H1 (cell line): ENCODE measurements at regions not wholly inside any gene's neighbourhood (a gene's known extent, or its start where the extent isn't known, plus 50 kb on each side); places are given as distances from the start of the nearest gene placed in this dataset.

Experiments used
- CTCF ChIA-PET: fragments of 300-600 bp; sonication (Branson Sonifier 250); formaldehyde crosslinking; loops from one replicate; lab custom pipeline; 2021; ENCODE audit not compliant: partially characterized antibody; lab: Charles Lee
- POLR2A ChIA-PET: fragments of 300-600 bp; sonication (Branson Sonifier 250); formaldehyde crosslinking; loops from one replicate; lab custom pipeline; 2021; ENCODE audit warnings: inconsistent platforms; ENCODE audit not compliant: partially characterized antibody; lab: Charles Lee
- DNase-seq, 2 experiments: peaks; one replicate each; pipeline versions ENCODE4 v3.0.0 to v3.0.0-alpha.2; 2010 to 2022; ENCODE audit warnings: low spot score in 2 of 2, low read depth in 1 of 2, mixed read lengths in 1 of 2
- FAIRE-seq: peaks from 2 replicates; lab custom pipeline; 2011; peaks lifted over from hg19 to GRCh38; lab: Jason Lieb, UNC
- H2AFZ ChIP-seq: 2 replicates; pipeline ENCODE4 v1.8.1; 2012; ENCODE audit warnings: low read length, inconsistent platforms
- H2AK5ac ChIP-seq: 2 replicates; pipeline ENCODE4 v1.6.1; 2013; ENCODE audit warnings: low read depth, low read length
- H2BK120ac ChIP-seq: replicated peaks from 2 replicates; pipeline ENCODE3; 2013; ENCODE audit warnings: low read depth, low read length, inconsistent platforms
- H2BK12ac ChIP-seq: 2 replicates; pipeline ENCODE4 v1.6.1; 2013; ENCODE audit warnings: low read depth, low read length
- H2BK15ac ChIP-seq: 2 replicates; pipeline ENCODE4 v1.6.1; 2013; ENCODE audit warnings: low read length
- H2BK20ac ChIP-seq: 2 replicates; pipeline ENCODE4 v1.6.1; 2013; ENCODE audit warnings: low read length
- H2BK5ac ChIP-seq: 2 replicates; pipeline ENCODE4 v1.6.1; 2013; ENCODE audit warnings: low read depth, low read length
- H3K14ac ChIP-seq: 2 replicates; pipeline ENCODE4 v1.6.1; 2013; ENCODE audit warnings: inconsistent platforms; ENCODE audit not compliant: insufficient read length
- H3K18ac ChIP-seq: 2 replicates; pipeline ENCODE4 v1.6.1; 2013; ENCODE audit warnings: low read length; ENCODE audit errors: extremely low read depth
- H3K23ac ChIP-seq: 2 replicates; pipeline ENCODE4 v1.6.1; 2013; ENCODE audit warnings: inconsistent platforms; ENCODE audit not compliant: insufficient read length
- H3K23me2 ChIP-seq: 2 replicates; pipeline ENCODE4 v1.6.1; 2013; ENCODE audit warnings: low read depth, low read length
- H3K27ac ChIP-seq: 2 replicates; pipeline ENCODE4 v1.6.1; 2011; ENCODE audit warnings: low read depth, low read length, inconsistent platforms
- H3K27me3 ChIP-seq, 4 experiments: replicated peaks in 1 of 4; 1 replicate in 1 of 4; 2 replicates in 3 of 4; pipeline versions ENCODE4 v1.6.1 to v1.8.1; 2011 to 2013; ENCODE audit warnings: low read length in 3 of 4, mild to moderate bottlenecking in 3 of 4, inconsistent platforms in 2 of 4, mixed read lengths in 2 of 4, moderate library complexity in 1 of 4; ENCODE audit not compliant: control insufficient read depth in 3 of 4, insufficient read depth in 3 of 4; ENCODE audit errors: extremely low read depth in 1 of 4
- H3K36me3 ChIP-seq, 4 experiments: 2 replicates each; pipeline versions ENCODE4 v1.6.1 to v1.8.1; 2011 to 2013; ENCODE audit warnings: mild to moderate bottlenecking in 4 of 4, low read length in 3 of 4, moderate library complexity in 2 of 4, control low read depth in 1 of 4, inconsistent platforms in 1 of 4; ENCODE audit not compliant: insufficient read depth in 4 of 4, control insufficient read depth in 2 of 4
- H3K4ac ChIP-seq: replicated peaks from 2 replicates; pipeline ENCODE3; 2013; ENCODE audit warnings: low read length, low read depth, mixed read lengths, inconsistent platforms; ENCODE audit not compliant: insufficient read length
- H3K4me1 ChIP-seq, 4 experiments: replicated peaks in 1 of 4; 1 replicate in 1 of 4; 2 replicates in 3 of 4; pipeline versions ENCODE4 v1.6.1 to v1.8.1; 2011 to 2013; ENCODE audit warnings: low read length in 3 of 4, inconsistent platforms in 2 of 4, mixed read lengths in 1 of 4; ENCODE audit not compliant: insufficient read depth in 4 of 4, control insufficient read depth in 3 of 4
- H3K4me2 ChIP-seq, 2 experiments: 2 replicates each; pipeline versions ENCODE4 v1.6.1 to v1.8.1; 2011 to 2013; ENCODE audit warnings: low read depth in 2 of 2, low read length in 2 of 2, control low read depth in 1 of 2, inconsistent platforms in 1 of 2, mild to moderate bottlenecking in 1 of 2; ENCODE audit not compliant: insufficient read depth in 1 of 2
- H3K4me3 ChIP-seq, 4 experiments: fragments of 200-600, 300-600 bp in 1 of 4; sonication (generic), shearing (Covaris generic), sonication (Bioruptor Twin) in 1 of 4; 2 replicates each; pipeline versions ENCODE4 v1.5.1 to v1.8.1; 2011 to 2016; ENCODE audit warnings: low read length in 4 of 4, low read depth in 3 of 4, control low read depth in 2 of 4, inconsistent platforms in 2 of 4, mild to moderate bottlenecking in 2 of 4, mixed read lengths in 1 of 4, moderate library complexity in 1 of 4; ENCODE audit not compliant: insufficient read depth in 2 of 4; ENCODE audit errors: extremely low read depth in 1 of 4
- H3K56ac ChIP-seq: replicated peaks from 2 replicates; pipeline ENCODE3; 2013; ENCODE audit warnings: low read depth, mild to moderate bottlenecking, mixed read lengths, low read length, inconsistent platforms; ENCODE audit not compliant: insufficient read length
- H3K79me1 ChIP-seq: 2 replicates; pipeline ENCODE4 v1.6.1; 2013; ENCODE audit warnings: low read depth, low read length, control low read depth
- H3K79me2 ChIP-seq, 2 experiments: 2 replicates each; pipeline versions ENCODE4 v1.6.1 to v1.8.1; 2012 to 2013; ENCODE audit warnings: low read length in 2 of 2, mild to moderate bottlenecking in 2 of 2, inconsistent platforms in 1 of 2; ENCODE audit not compliant: insufficient read depth in 2 of 2, control insufficient read depth in 1 of 2
- H3K9ac ChIP-seq, 4 experiments: replicated peaks in 1 of 4; 1 replicate in 1 of 4; 2 replicates in 3 of 4; pipeline versions ENCODE4 v1.6.1 to v1.8.1; 2011 to 2013; ENCODE audit warnings: low read depth in 3 of 4, low read length in 3 of 4, control low read depth in 2 of 4, mild to moderate bottlenecking in 2 of 4, moderate library complexity in 2 of 4, inconsistent platforms in 1 of 4; ENCODE audit errors: extremely low read depth in 1 of 4
- H3K9me3 ChIP-seq, 2 experiments: 2 replicates each; pipeline versions ENCODE4 v1.6.1 to v1.8.1; 2012 to 2013; ENCODE audit warnings: mild to moderate bottlenecking in 2 of 2, moderate library complexity in 2 of 2, control low read depth in 1 of 2, inconsistent platforms in 1 of 2, low read depth in 1 of 2, low read length in 1 of 2, mixed read lengths in 1 of 2; ENCODE audit not compliant: insufficient read depth in 2 of 2
- H4K20me1 ChIP-seq, 2 experiments: replicated peaks in 1 of 2; 2 replicates each; pipeline versions ENCODE3 to v1.8.1; 2011 to 2013; ENCODE audit warnings: inconsistent platforms in 2 of 2, low read length in 2 of 2, mild to moderate bottlenecking in 1 of 2; ENCODE audit not compliant: insufficient read depth in 2 of 2, control insufficient read depth in 1 of 2
- H4K5ac ChIP-seq: 2 replicates; pipeline ENCODE4 v1.6.1; 2013; ENCODE audit warnings: low read length, low read depth, mixed read lengths, inconsistent platforms; ENCODE audit not compliant: insufficient read length
- H4K8ac ChIP-seq: 2 replicates; pipeline ENCODE4 v1.8.0; 2013; ENCODE audit warnings: mild to moderate bottlenecking, moderate library complexity, low read length, inconsistent platforms; ENCODE audit not compliant: insufficient read depth; ENCODE audit errors: extremely low read depth
- H4K91ac ChIP-seq: replicated peaks from 2 replicates; pipeline ENCODE3; 2013; ENCODE audit warnings: low read length, mixed read lengths, inconsistent platforms; ENCODE audit not compliant: insufficient read length
- ATF2 ChIP-seq: IDR thresholded peaks from 2 replicates; pipeline ENCODE4 v1.6.1; 2012; ENCODE audit warnings: low read length, inconsistent platforms
- ATF3 ChIP-seq: IDR thresholded peaks from 2 replicates; pipeline ENCODE4 v1.6.1; 2011; ENCODE audit warnings: low read depth, mild to moderate bottlenecking, low read length; ENCODE audit not compliant: insufficient read depth
- BACH1 ChIP-seq: IDR thresholded peaks from 2 replicates; pipeline ENCODE4 v1.6.1; 2012; ENCODE audit warnings: low read length, improper control_type of control experiment
- CHD1 ChIP-seq: IDR thresholded peaks from 2 replicates; pipeline ENCODE4 v1.6.1; 2012; ENCODE audit warnings: low read depth, low read length, improper control_type of control experiment
- CREB1 ChIP-seq: IDR thresholded peaks from 2 replicates; pipeline ENCODE4 v1.6.1; 2012; ENCODE audit warnings: inconsistent platforms
- EGR1 ChIP-seq: IDR thresholded peaks from 2 replicates; pipeline ENCODE4 v1.6.1; 2011; ENCODE audit warnings: low read depth, low read length, borderline replicate concordance
- KDM1A ChIP-seq: fragments of 200-600, 300-600 bp; sonication (generic); IDR thresholded peaks from 2 replicates; pipeline ENCODE4 v1.7.1; 2016; ENCODE audit warnings: mild to moderate bottlenecking, low read length, borderline replicate concordance
- MAX ChIP-seq: IDR thresholded peaks from 2 replicates; pipeline ENCODE4 v1.6.1; 2012; ENCODE audit warnings: inconsistent platforms
- POLR2A ChIP-seq, 2 experiments: IDR thresholded peaks; 1 replicate in 1 of 2; 2 replicates in 1 of 2; pipeline ENCODE4 v1.6.1; 2011; ENCODE audit warnings: low read depth in 2 of 2, low read length in 2 of 2, mild to moderate bottlenecking in 2 of 2; ENCODE audit errors: control extremely low read depth in 1 of 2
- RBBP5 ChIP-seq: IDR thresholded peaks from 2 replicates; pipeline ENCODE4 v1.7.1; 2012; ENCODE audit warnings: low read depth, mild to moderate bottlenecking, inconsistent platforms, low read length, moderate library complexity, borderline replicate concordance
- RFX5 ChIP-seq: IDR thresholded peaks from 2 replicates; pipeline ENCODE4 v1.6.1; 2011; ENCODE audit warnings: low read depth, low read length, improper control_type of control experiment, borderline replicate concordance
- SIN3A ChIP-seq, 2 experiments: IDR thresholded peaks in 1 of 2; conservative IDR thresholded peaks in 1 of 2; 2 replicates each; pipeline ENCODE4 v1.6.1; 2011 to 2012; ENCODE audit warnings: low read length in 2 of 2, improper control_type of control experiment in 1 of 2, low read depth in 1 of 2, mild to moderate bottlenecking in 1 of 2
- TAF1 ChIP-seq: IDR thresholded peaks from 2 replicates; pipeline ENCODE4 v1.6.1; 2011; ENCODE audit warnings: mild to moderate bottlenecking, low read depth, low read length
- WGBS, 2 experiments: shearing (Covaris generic) in 1 of 2; methylation state at CpG; one replicate each; pipeline versions ENCODE4 v1.1.6 to v1.1.7; 2013 to 2015; ENCODE audit warnings: low lambda C conversion rate in 2 of 2, mixed read lengths in 2 of 2, inconsistent platforms in 1 of 2, low coverage in 1 of 2, missing lambda C conversion rate in 1 of 2; ENCODE audit not compliant: insufficient replicate concordance in 2 of 2, insufficient coverage in 1 of 2, insufficient read length in 1 of 2; ENCODE audit errors: extremely low coverage in 1 of 2, missing lambda C conversion rate in 1 of 2; 5-methylcytosine and 5-hydroxymethylcytosine counted together

GRCh38 chr13:107851670-107852069 is 363.7 kb downstream of the LIG4 start:
- Histone ChIP-seq H3K79me2 (peaks cover 0 to 3% of the 10 kb centered on the region in 2 experiments; a peak in 1 of 4 replicates), H3K23ac (no peak overlapping the region), H4K20me1 (peaks cover 0 to 1% of the 10 kb centered on the region in 2 experiments), H2BK120ac (no peak overlapping the region), H3K36me3 (no peaks in the 10 kb centered on the region), H2BK20ac (no peak overlapping the region), H3K18ac (no peak overlapping the region), H3K4ac (no peak overlapping the region), H2BK12ac (no peak overlapping the region), H3K9me3 (no peaks in the 10 kb centered on the region), H2BK5ac (no peak overlapping the region), H3K79me1 (no peaks in the 10 kb centered on the region), H2BK15ac (no peak overlapping the region), H2AFZ (no peak overlapping the region), H2AK5ac (no peak overlapping the region), H3K4me2 (no peak overlapping the region), H3K9ac (no peak overlapping the region), H3K4me1 (peaks cover 0 to 4% (median 3%) of the 10 kb centered on the region in 4 experiments; a peak in 3 of 7 replicates), H3K14ac (no peak overlapping the region), H4K5ac (no peak overlapping the region), H3K56ac (no peak overlapping the region), H4K8ac (no peak overlapping the region), H3K4me3 (no peak overlapping the region), H3K27me3 (peaks cover 0 to 2% (median 0%) of the 10 kb centered on the region in 4 experiments; a peak in 1 of 7 replicates), H3K27ac (no peak overlapping the region), H4K91ac (no peak overlapping the region), H3K23me2 (no peaks in the 10 kb centered on the region)
- DNase-seq: no peak
- no peak for FAIRE-seq
- WGBS, 2 experiments: 75% methylated on average over 3 of the region's 3 CpGs; no CpG with 5 or more reads in 1 of the 2 experiments
- CTCF ChIA-PET: interaction anchor here (0.7 kb wide), 1 partner anchor 640 kb away, joined by 4 read pairs; no protein-coding TSS in a partner anchor
- POLR2A ChIA-PET: no interaction called here
- TF ChIP-seq ATF2 (no peak), RFX5 (no peak), EGR1 (no peak), CREB1 (no peak), POLR2A (IDR thresholded peaks at IDR 0.05; ENCODE audit: control extremely low read depth in 1 of 2, low read depth in 2 of 2, low read length in 2 of 2) (no peak), BACH1 (no peak), ATF3 (no peak), SIN3A (conservative IDR thresholded peaks at IDR 0.05 in 1 of 2, IDR thresholded peaks at IDR 0.05 in 1 of 2; ENCODE audit: low read depth in 1 of 2, low read length in 2 of 2) (no peak), CHD1 (no peak), TAF1 (no peak), RBBP5 (no peak), KDM1A (no peak), MAX (no peak)
